Right ventricle myocardium superior (tissue), 1 donor: ENCODE measurements at regions not wholly inside any gene's neighbourhood (a gene's known extent, or its start where the extent isn't known, plus 50 kb on each side); places are given as distances from the start of the nearest gene placed in this dataset.

Experiments
- ATAC-seq: fragments of 200-7000 bp; cut with Tn5 transposase; one replicate; pipeline ENCODE4 v1.9.1; 2020; ENCODE audit warnings: mild to moderate bottlenecking; ENCODE audit not compliant: poor library complexity
- DNase-seq: peaks from one replicate; pipeline ENCODE4 v3.0.0-alpha.2; 2020
- intact Hi-C: fragments of 100-400 bp; cut with DNase I; formaldehyde crosslinking; loops from one replicate; pipeline ENCODE4 v1.11.2; 2022
- donor health status: DM: no; HTN: yes; CAD: no; lungs with severe emphysema.

DNA sequence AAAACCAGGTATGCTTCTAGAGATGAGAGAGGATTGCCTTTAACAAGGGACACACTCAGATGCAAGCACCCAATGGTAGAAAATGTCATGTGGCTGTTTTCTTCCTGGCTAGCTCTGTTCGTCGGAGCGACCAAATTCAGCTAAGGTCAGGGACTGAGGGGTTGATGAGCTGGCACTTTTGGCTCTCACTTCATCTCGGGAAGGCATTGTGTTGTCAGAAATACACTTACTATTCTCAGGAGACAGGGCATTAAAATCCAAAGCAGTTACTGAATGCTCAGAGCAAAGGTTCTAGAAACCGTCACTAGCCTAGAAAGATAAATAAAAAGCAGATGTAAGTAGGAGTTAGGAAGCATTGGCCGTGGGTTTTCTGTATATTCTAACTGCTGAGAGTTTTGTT lies 275.7 kb upstream of the SSTR1 start:
- ATAC-seq: no peak
- no peak for DNase-seq
- intact Hi-C loops: no loop called here

DNA sequence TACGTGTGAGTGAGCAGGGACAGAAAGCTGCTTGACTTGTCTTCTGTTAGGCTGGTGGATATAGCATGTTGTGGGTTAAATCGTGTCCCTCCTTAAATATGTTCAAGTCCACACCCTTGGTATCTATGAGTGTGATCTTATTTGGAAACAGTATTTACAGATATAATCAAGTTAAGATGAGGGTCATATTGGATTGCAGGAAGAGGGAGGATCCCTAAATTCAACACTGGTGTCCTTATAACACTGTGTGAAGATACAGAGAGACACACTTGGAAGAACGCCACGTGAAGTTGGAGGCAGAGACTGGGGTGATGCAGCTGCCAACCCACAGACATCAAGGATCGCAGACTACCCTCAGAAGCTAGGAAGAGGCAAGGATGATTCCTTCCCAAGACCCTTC lies 275.2 kb upstream of the SSTR1 start:
- ATAC-seq: no peak
- DNase-seq: no peak
- intact Hi-C loops: no loop called here

DNA sequence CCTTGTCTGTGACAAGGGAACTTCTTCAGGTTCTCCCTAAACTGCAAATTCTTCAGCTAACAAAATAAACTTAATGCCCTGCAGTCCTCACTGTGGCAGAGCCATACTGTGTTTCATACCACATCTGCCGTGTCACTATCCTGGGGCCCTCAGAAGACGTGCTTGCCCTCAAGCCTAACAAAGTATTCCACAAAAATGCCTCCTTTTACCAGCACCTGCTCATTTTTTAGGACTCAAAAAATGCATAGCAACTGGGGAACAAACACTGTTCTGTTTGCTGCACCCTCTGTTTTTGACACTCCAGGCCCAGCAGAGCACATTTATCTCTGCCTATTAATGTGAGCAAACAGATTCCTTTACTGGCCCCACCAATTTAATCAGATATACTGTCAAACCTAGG lies 270.7 kb upstream of the SSTR1 start:
- no peak for ATAC-seq

DNA sequence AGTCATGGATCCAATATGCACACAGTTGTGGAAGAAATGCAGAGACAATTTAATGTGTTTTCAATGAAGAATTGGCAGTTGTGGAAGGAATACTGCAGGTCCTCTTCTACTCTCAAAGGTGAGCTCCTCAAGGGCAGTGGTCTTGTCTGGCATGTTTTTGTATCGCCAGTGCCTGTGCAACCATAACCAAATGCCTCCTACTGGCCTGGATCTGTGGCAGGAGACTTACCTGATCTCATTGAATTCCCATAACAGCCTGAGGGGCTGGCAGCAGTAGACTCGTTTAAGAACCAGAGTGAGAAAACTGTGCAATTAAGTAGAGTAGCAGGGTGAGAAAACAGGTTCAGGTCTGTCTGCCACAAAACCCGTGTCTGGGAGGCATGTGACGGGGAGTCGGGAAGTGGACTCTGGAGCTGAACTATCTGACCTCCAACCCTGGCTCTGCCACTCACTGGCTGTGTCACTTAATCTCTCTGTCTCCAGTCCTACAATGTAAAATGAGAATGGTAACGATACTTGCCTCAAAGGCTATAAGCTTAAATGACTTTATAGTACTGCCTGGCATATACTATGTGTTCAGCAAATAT lies 268.2 kb upstream of the SSTR1 start:
- intact Hi-C loops: no loop called here
- ATAC-seq: no peak
- no peak for DNase-seq

More for the DNA sequence above, 270.7 kb upstream of the SSTR1 start:
- DNase-seq: no peak
- intact Hi-C loops: no loop called here

DNA sequence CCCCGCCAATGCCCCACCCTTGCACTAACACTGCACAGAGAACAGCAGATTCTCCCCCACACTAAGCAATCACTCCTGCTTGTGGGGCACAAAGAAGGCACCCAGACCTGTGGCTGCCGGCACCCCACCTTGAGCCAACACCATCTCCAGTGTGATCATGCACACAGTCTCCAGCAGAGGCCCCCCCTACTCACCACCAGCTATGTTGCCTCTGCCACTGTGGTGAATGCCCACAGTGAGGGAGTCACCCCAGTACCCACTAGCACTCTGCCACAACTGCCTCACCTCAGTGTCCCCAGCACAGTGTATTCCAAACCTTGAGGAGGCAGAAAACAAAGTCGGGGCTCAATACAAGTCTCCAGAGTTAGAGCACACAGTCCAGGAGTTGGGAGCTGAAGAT lies 261.7 kb upstream of the SSTR1 start:
- intact Hi-C loops: no loop called here
- no peak for DNase-seq
- no peak for ATAC-seq

DNA sequence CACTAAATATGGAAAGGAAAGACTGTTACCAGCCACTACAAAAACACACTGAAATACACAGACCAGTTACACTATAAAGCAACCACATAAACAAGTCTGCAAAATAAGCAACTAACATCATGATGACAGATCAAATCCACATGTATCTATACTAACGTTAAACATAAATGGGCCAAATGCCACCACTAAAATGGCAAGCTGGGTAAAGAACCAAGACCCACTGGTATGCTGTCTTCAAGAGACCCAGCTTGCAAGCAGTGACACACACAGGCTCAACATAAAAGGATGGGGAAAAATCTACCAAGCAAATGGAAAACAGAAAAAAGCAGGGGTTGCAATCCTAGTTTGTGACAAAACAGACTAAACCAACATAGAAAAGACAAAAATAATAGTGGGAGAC lies 260.9 kb upstream of the SSTR1 start:
- ATAC-seq: no peak
- no peak for DNase-seq
- intact Hi-C loops: no loop called here

DNA sequence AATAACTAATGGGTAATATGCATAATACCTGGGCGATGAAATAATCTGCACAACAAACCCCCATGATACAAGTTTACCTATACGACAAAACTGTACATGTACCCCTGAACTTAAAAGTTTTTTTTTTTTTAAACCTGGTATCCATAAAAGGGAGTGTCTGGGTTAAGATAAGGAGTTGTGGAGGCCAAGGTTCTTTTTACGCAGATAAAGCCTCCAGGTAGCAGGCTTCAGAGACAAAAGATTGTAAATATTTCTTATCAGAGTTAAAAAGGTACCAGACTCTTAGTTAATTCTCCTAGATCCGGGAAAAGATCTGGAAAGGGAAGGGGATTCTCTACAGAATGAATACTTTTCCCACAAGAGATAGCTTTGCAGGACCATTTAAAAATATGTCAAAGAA lies 259.4 kb upstream of the SSTR1 start:
- no peak for DNase-seq
- intact Hi-C loops: no loop called here
- no peak for ATAC-seq

DNA sequence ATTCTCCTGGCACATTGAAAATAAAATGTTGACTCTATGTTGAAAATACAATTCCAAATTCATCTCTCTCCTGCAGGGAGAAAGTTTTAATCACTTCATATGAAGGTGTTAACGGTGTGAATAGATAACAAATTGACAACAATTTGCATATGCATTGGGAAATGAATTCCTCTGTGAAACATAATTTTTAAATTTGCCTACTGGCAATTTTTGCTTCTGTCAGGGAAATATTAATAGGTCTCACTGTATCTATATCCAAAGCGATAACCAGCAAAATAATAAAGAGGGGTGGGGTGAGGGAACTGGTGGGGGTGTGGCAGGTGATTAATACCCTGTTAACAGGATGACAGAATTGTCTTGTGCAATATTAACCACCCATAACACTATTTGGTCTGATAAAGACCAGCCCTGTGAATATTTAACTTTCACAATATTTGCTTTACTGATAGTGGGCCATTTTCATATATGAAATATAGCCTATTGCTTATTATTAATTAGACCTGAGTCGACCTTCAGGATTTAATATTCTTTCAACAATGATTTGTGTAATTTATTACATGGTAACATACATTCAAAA lies 239.0 kb upstream of the SSTR1 start:
- intact Hi-C loops: no loop called here
- DNase-seq (no peak), ATAC-seq (no peak)

DNA sequence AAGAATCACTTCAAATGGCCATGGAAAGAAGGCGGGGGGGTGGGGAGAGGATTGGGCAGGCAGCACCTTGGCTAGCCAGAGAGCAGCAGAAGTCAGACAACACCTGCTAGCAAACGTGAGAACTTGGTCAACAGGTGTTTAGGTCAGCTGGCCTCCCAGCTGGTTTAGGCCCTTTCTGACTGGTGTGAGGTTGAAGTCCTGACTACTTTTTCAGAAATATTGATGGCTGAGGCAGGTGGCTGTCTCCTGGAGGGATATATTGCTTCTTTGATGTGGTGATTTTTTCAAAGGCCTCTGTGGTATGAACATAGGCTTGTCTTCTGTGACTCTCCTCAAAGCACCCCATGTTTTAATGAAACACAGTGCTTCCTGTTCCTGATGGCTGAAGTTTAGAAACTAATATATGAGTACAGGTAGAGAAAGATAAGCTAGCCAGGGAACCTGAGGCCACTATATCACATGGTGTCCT lies 238.2 kb upstream of the SSTR1 start:
- intact Hi-C loops: no loop called here
- DNase-seq (no peak), ATAC-seq (no peak)

DNA sequence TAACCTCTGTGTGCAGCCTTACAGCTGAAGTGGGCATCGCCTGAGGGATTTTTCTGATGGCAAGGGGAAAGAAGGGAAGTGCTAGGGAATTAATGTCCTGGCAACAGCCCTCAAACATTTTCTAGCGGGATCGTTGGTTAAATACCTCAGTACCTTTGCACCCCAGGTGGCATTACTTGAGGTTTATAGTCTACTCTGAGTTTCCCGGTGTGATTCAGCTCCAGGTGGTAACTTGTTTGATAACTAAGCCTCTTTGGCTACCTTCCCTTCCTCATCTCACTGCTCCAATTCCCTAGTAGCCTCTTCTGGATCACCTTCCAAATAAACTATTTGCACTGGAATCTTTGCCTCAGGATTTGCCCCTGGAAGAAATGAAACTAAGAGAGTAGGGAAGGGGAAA lies 237.0 kb upstream of the SSTR1 start:
- intact Hi-C loops: no loop called here
- DNase-seq (no peak), ATAC-seq (no peak)

DNA sequence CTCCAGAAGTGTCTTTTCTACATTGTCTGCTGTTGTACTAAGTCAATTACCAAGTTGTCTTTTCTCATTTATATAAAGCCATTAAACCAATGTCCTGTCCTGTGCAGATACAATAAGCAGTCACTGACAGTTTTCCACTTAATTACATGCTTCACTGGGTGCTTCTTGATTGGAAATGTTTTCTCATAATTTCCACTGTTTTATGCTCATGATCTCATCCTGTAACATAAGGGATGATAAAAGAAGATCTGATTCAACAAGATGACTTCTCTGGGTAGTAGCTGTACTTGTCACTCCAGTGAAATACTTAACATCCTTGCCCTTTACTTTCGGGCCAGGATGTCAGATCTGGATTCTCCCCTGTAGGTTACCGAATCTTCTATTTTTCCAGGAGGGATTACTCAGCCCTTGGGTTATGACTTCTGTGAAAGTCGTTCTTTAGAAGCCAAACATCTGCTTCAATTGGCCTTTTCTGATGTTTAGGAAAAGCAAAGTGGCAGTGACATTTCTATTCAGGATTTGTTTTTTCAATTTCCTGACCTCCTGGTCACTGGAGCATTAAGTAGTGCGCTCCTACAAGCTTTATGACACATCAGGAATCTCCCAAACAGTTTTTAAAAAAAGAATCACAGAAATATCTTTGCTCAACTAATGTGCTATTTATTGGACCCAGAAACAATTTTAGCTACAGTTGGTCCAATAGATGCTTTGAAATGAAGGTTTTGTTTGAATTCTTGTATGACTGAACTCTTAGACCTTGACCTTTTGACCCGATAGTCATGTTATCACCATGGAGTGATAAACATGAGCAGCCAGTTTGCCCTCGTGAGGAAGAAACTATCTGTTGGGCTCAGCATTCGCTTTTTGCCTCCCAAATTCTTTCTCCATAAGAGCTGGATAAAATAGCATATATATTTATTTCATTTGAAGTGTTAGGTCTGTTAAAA lies 234.5 kb upstream of the SSTR1 start:
- intact Hi-C loops: no loop called here
- ATAC-seq (no peak), DNase-seq (no peak)

DNA sequence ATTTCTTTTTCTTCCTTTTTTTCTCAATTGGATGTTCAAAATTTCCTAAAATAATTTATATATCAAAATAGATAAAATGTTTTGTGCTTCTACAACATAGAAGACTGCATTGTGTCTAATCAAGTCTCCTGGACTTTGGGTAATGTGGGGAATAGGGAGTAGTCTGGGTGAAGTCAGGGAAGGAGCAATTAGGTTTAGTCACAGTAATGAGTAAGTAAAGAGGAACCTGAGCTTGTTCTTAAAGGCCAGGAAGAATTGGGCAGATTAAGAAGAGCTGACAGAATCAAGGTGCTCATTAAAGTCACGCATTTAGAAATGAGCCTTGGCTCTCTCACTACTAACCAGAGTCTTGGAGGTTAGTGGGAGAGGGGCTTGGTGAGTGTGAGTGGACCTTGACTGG lies 233.3 kb upstream of the SSTR1 start:
- ATAC-seq: no peak
- intact Hi-C loops: no loop called here
- no peak for DNase-seq

DNA sequence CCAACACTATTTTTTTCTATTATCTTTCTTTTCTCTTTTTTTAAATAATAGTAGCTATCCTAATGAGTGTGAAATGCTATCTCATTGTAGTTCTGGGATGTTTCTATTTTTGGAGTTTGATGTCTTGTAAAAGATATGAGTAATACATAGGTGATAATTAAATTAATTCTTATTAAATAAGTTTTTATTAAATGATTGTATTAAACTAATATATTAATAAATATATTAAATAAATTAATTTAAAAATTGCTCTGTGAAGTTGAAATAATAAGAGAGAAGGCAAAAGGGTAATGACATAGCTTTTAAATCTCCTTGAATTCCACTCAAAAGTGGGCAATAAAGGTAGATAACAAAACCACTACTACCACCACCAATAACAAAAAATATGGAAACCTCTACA lies 230.2 kb upstream of the SSTR1 start:
- ATAC-seq (no peak), DNase-seq (no peak)
- intact Hi-C loops: no loop called here

DNA sequence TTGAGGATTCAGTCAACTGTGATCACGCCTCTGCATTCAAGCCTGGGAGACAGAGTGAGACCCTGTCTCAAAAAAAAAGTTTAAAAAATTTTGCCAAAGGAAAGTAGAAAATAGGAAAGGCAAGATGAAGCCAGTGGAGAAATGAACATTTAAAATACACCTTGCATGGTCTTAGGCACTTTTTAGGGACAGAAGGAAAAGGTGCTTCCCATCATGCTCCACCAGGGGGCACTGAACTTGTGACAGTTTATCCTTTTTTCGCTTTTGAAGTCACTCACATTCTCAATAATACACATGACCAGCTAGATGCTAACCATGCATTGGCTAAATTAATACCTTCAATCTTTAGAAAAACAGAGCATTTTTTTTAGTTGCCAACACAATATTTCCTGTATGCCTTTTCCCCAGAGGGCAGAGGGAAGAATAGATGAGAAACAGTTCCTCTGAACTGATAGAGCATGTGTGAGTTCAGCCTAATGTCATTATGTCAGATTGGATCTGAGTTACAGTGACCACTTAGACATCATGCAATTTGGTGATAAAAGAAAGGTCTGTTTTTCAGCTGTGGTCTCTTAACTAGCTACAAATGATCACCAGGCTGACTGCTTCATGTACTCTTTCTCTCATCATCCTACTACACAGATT lies 221.8 kb upstream of the SSTR1 start:
- DNase-seq (no peak), ATAC-seq (no peak)
- intact Hi-C loops: loop anchor here (10.0 kb wide), 1 partner anchor 879 kb away; no protein-coding TSS in a partner anchor

DNA sequence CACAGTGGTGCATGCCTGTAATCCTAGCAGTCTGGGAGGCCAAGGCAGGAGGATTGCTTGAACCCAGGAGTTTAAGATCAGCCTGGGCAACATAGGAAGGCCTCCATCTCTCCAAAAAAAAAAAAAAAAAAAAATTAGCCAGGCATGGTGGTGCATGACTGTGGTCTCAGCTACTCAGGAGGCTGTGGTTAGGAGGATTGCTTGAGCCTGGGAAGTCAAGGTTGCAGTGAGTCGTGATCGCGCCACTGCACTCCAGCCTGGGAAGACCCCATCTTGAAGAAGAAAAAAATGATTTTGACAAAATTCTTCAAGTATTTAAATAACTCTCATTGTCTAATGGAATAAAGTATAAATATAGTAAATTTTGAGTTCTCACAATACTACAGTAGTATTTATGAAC lies 219.2 kb upstream of the SSTR1 start:
- DNase-seq: no peak
- ATAC-seq: no peak
- intact Hi-C loops: loop anchor here (10.0 kb wide), 1 partner anchor 876 kb away; no protein-coding TSS in a partner anchor

DNA sequence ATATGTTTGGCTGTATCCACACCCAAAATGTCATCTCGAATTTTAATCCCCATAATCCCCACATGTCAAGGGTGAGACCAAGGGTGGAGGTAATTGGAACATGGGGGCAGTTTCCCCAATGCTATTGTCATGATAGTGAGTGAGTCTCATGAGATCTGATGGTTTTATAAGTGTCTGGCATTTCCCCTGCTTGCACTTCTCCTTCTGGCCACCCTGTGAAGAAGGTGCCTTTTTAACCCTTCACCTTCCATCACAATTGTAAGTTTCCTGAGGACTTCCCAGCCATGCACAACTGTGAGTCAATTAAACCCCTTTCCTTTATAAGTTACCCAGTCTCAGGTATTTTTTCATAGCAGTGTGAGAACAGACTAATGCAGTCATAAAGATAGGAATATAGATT lies 216.7 kb upstream of the SSTR1 start:
- intact Hi-C loops: no loop called here
- DNase-seq (no peak), ATAC-seq (no peak)

DNA sequence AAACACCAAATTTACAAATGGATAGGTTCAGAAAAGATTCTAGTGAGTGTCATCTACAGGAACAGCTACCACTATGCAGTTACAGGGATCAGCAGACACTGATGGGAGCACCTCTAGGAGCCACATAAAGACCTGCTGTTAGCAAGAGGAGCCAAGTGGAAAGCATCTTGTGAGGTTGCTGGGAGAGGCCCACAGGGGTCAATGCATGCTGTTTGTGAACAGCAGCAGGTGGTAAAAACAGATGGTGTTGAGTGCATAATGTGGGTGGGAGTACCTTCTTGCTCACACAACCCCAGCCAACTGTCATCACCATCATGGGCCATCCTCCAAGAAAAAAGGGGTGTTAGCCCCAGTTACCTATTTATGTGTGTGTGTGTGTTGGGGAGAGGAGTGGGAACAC lies 215.2 kb upstream of the SSTR1 start:
- no peak for DNase-seq
- intact Hi-C loops: no loop called here
- no peak for ATAC-seq

DNA sequence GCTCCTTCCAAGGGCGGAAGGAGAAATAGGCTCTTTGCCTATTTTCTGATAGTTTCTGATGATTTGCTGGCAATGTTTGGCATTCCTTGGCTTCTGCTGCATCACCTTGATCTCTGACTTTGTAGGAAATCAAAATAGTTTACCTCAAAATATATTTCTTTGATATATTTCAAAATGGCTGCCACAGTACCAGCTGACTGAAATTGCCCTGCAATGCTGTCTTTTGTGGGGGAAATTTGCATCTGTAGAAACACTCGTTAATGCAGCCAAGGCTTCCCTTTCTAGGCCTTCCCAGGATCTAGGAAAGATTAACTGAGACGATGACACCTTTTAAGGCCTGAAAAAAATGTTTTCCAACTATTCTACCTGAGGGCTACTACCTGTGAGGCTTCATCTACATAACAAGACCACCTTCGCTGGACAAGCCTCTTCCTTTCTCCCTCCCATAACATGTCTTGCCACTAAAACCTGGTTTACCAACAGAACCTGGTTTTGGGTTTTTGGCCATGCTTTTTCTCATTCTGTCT lies 212.8 kb upstream of the SSTR1 start:
- DNase-seq: no peak
- intact Hi-C loops: no loop called here
- no peak for ATAC-seq

DNA sequence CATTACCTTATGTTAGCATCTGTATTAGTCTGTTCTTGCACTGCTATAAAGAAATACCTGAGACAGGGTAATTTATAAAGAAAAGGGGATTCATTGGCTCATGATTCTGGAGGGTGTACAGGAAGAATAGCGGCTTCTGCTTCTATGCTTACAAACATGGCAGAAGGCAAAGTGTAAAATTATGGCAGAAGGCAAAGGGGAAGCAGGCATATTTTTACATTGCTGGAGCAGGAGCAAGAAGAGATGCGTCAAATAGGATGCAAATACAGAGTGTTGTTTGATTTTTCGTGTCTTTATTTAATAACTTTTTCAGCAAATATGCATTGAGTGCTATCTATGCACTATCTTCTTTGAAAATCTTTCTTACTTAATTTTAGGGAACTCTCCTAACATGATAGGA lies 210.7 kb upstream of the SSTR1 start:
- ATAC-seq (no peak), DNase-seq (no peak)
- intact Hi-C loops: no loop called here
